GM18867 (cell line): ENCODE measurements at regions not wholly inside any gene's neighbourhood (a gene's known extent, or its start where the extent isn't known, plus 50 kb on each side); places are given as distances from the start of the nearest gene placed in this dataset.

Experiments
- ATAC-seq: cut with Tn5 transposase; IDR thresholded peaks from one replicate; pipeline ENCODE4 v1.9.1; 2021; ENCODE audit warnings: mild to moderate bottlenecking, moderate library complexity; ENCODE audit not compliant: unreplicated experiment

GRCh38 chr13:58587183-58587582 lies 955.6 kb downstream of the PCDH17 start:
- ATAC-seq = peak; percentile 95

- ATAC-seq = no peak
These were observed 960.5 kb downstream of the PCDH17 start for GRCh38 chr13:58592052-58592451.

GRCh38 chr13:58592786-58593185 lies 961.2 kb downstream of the PCDH17 start:
- no peak for ATAC-seq

- ATAC-seq = no peak
These were observed 963.4 kb downstream of the PCDH17 start for GRCh38 chr13:58594747-58595600.

GRCh38 chr13:58597552-58597951 lies 966.0 kb downstream of the PCDH17 start:
- ATAC-seq = no peak

- ATAC-seq = no peak
These were observed 966.7 kb downstream of the PCDH17 start for GRCh38 chr13:58598241-58598640.

GRCh38 chr13:58611117-58611516 lies 979.6 kb downstream of the PCDH17 start:
- ATAC-seq = no peak

GRCh38 chr13:58617880-58618665 lies 986.5 kb downstream of the PCDH17 start:
- no peak for ATAC-seq

GRCh38 chr13:58619396-58620113 lies 988.0 kb downstream of the PCDH17 start:
- peak; percentile 64 for ATAC-seq

- no peak for ATAC-seq
These were observed 988.6 kb downstream of the PCDH17 start for GRCh38 chr13:58620176-58620575.

GRCh38 chr13:58625703-58626389 lies 994.3 kb downstream of the PCDH17 start:
- no peak for ATAC-seq

GRCh38 chr13:58630794-58631193 lies 999.2 kb downstream of the PCDH17 start:
- no peak for ATAC-seq

GRCh38 chr13:58633226-58633625 lies 1001.7 kb downstream of the PCDH17 start:
- no peak for ATAC-seq

- ATAC-seq = no peak
These were observed 1023.5 kb downstream of the PCDH17 start for GRCh38 chr13:58655086-58655485.

GRCh38 chr13:58660826-58661225 lies 1029.3 kb downstream of the PCDH17 start:
- no peak for ATAC-seq

GRCh38 chr13:58666331-58666730 lies 1034.8 kb downstream of the PCDH17 start:
- no peak for ATAC-seq

GRCh38 chr13:58667096-58667495 lies 1035.6 kb downstream of the PCDH17 start:
- no peak for ATAC-seq

- ATAC-seq = no peak
These were observed 1048.6 kb downstream of the PCDH17 start for GRCh38 chr13:58680115-58680514.

- no peak for ATAC-seq
These were observed 1051.1 kb downstream of the PCDH17 start for GRCh38 chr13:58682616-58683015.

GRCh38 chr13:58687148-58687547 lies 1055.6 kb downstream of the PCDH17 start:
- no peak for ATAC-seq

GRCh38 chr13:58698531-58698930 lies 1067.0 kb downstream of the PCDH17 start:
- no peak for ATAC-seq
